VCaP (cell line): ENCODE measurements at regions not wholly inside any gene's neighbourhood (a gene's known extent, or its start where the extent isn't known, plus 50 kb on each side); places are given as distances from the start of the nearest gene placed in this dataset.

Experiments used
- H3K27ac ChIP-seq: fragments of 450-650 bp; 2 replicates; pipeline ENCODE4 v1.5.1; 2017
- TF ChIP-seq, protein P1 (sequence below): fragments of 450-650 bp; conservative IDR thresholded peaks from 2 replicates; pipeline ENCODE4 v1.5.1; 2017; ENCODE audit warnings: mild to moderate bottlenecking, moderate library complexity

DNA sequence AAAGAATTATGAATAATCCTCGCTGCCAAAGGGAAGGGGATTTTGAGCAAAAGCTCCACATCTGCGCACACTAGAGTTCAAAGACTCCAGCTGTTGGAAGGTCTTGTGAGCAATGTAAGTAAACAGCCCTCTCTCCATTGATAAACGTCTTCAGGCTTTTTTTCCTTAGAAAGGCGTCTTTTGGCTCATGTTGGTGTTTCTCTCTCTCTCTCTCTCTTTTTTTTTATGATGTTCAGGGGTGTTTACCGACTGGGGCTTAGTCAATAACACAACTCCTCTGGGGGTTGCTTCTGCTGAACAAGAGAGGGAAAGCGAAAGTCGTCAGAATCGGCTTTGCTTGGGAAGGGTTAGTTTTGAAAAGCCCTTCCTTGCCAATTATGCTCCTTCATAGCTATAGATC is 53.2 kb upstream of the C1QTNF7 start:
- H3K27ac ChIP-seq = no peak overlapping the region
- TF ChIP-seq, protein P1, sequence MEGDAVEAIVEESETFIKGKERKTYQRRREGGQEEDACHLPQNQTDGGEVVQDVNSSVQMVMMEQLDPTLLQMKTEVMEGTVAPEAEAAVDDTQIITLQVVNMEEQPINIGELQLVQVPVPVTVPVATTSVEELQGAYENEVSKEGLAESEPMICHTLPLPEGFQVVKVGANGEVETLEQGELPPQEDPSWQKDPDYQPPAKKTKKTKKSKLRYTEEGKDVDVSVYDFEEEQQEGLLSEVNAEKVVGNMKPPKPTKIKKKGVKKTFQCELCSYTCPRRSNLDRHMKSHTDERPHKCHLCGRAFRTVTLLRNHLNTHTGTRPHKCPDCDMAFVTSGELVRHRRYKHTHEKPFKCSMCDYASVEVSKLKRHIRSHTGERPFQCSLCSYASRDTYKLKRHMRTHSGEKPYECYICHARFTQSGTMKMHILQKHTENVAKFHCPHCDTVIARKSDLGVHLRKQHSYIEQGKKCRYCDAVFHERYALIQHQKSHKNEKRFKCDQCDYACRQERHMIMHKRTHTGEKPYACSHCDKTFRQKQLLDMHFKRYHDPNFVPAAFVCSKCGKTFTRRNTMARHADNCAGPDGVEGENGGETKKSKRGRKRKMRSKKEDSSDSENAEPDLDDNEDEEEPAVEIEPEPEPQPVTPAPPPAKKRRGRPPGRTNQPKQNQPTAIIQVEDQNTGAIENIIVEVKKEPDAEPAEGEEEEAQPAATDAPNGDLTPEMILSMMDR = no peak

DNA sequence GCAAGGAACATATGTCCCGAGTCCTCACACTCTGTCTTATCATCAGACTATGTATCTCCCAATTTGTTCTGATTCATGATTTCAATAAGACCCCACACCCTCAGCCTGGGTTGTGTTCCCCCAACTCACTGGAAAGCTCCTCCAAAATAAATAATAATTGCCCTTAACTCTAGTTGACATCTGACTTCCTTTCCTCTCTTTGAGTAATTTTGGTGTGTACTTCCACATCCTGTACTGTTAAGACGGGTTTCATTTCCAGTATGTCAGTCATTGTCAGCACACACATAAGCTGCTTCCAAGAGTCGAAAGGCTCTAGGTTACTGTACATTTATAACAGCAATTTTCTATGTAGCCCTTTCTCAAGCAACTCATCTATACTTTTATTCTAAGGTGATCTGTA is 52.2 kb upstream of the C1QTNF7 start:
- TF ChIP-seq, protein P1 = no peak
- H3K27ac ChIP-seq = no peak overlapping the region

DNA sequence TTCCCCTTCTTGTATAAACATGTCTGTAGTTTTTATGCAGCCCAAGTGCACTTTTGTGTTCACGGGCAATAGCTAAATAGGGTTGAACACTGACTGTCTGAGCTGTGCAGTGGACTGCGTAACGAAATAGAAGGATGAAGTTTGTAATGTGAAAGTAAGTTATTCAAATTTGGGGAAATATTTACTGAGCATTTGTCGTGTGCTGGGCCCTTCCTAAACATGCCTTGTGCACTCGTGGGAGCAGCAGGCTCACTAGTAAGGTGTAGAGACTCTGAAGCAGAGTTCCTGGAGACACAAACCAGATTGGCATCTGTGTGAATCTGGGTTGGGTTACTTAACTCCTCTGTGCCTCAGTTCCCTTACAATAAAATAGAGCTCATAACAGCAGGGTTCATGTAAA is 51.7 kb upstream of the C1QTNF7 start:
- no peak overlapping the region for H3K27ac ChIP-seq
- TF ChIP-seq, protein P1 = no peak

DNA sequence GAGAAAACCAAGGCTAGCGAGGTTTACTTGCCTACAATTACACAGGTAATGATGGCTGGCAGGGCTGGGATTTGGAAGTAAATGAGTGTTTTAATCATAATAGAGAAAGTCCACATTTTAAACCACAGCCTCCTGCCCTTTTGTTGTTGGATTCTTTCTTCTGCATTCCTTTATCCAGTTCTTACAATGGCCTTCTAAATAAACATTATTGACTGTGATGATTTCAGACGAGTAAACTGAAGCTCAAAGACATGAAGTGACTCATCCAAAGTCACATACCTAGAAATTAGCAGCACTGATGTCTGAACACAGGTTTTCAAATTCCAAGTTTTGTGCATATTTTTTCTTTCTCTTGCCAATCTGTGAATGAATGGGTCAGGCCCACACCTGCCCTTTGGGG is 51.2 kb upstream of the C1QTNF7 start:
- H3K27ac ChIP-seq = no peak overlapping the region
- TF ChIP-seq, protein P1 = no peak
